Testis (tissue), 2 donors: ENCODE measurements at regions not wholly inside any gene's neighbourhood (a gene's known extent, or its start where the extent isn't known, plus 50 kb on each side); places are given as distances from the start of the nearest gene placed in this dataset.

Experiments
- POLR2A ChIP-seq: fragments of 450-650 bp; IDR thresholded peaks from one replicate; pipeline ENCODE4 v1.6.1; 2017; ENCODE audit warnings: antibody characterized with exemption, mild to moderate bottlenecking, moderate library complexity
- TF ChIP-seq, protein P1 (sequence below), 3 experiments: fragments of 450-650 bp in 2 of 3; fragments of 200-600 bp in 1 of 3; sonication (generic) in 1 of 3; IDR thresholded peaks; one replicate each; pipeline ENCODE4 v1.5.1; 2016 to 2019; ENCODE audit warnings: antibody characterized with exemption in 3 of 3, mild to moderate bottlenecking in 2 of 3, moderate library complexity in 1 of 3

DNA sequence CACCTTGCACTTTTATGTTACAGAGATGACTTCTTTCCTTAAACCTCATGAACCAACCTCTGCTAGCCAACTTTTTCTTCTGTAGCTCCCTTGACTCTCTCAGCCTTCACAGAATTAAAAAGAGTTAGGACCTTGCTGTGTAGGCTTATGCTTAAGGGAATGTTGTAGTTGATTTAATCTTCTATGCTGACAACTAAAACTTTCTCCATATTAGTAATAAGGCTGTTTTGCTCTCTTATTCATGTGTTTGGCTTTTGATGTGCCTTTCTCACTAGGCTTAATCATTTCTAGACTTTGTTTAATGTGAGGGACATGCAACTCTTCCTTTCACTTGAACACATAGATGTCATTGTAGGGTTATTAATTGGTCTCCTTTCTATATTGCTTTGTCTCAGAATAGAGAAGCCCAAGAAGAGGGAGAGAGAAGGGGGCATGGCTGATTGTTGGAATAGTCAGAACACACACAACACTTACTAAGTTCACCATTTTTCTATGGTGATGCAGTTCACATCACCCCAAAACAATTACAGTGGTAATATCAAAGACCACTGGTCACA, 509.5 kb downstream of the UQCRFS1 start:
- TF ChIP-seq POLR2A = no peak
- TF ChIP-seq, protein P1, sequence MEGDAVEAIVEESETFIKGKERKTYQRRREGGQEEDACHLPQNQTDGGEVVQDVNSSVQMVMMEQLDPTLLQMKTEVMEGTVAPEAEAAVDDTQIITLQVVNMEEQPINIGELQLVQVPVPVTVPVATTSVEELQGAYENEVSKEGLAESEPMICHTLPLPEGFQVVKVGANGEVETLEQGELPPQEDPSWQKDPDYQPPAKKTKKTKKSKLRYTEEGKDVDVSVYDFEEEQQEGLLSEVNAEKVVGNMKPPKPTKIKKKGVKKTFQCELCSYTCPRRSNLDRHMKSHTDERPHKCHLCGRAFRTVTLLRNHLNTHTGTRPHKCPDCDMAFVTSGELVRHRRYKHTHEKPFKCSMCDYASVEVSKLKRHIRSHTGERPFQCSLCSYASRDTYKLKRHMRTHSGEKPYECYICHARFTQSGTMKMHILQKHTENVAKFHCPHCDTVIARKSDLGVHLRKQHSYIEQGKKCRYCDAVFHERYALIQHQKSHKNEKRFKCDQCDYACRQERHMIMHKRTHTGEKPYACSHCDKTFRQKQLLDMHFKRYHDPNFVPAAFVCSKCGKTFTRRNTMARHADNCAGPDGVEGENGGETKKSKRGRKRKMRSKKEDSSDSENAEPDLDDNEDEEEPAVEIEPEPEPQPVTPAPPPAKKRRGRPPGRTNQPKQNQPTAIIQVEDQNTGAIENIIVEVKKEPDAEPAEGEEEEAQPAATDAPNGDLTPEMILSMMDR (IDR thresholded peaks at IDR 0.05) = no peak
